Epithelial cell of prostate (primary cell): ENCODE measurements at regions not wholly inside any gene's neighbourhood (a gene's known extent, or its start where the extent isn't known, plus 50 kb on each side); places are given as distances from the start of the nearest gene placed in this dataset.
"Not testable (repeated sequence)": the region's sequence is repeated elsewhere in the genome, so short reads cannot be mapped to it uniquely, and the experiment has no call there.

Experiments used
- DNase-seq: peaks from one replicate; pipeline ENCODE4 v3.0.0-alpha.2; 2011; ENCODE audit warnings: low read depth, low spot score
- H3K27ac ChIP-seq: fragments of 450-650 bp; 2 replicates; pipeline ENCODE4 v1.5.1; 2017; ENCODE audit warnings: mild to moderate bottlenecking

GRCh38 chr12:102673606-102674005, 193.2 kb upstream of the IGF1 start:
- DNase-seq = no peak
- H3K27ac ChIP-seq = peak overlapping the region; percentile 37

GRCh38 chr12:102672212-102672611, 191.8 kb upstream of the IGF1 start:
- H3K27ac ChIP-seq = peak overlapping the region; percentile 37
- not testable (repeated sequence) for DNase-seq

GRCh38 chr12:102669056-102669455, 188.7 kb upstream of the IGF1 start:
- no peak for DNase-seq
- H3K27ac ChIP-seq = no peak overlapping the region

GRCh38 chr12:102666176-102666575, 185.8 kb upstream of the IGF1 start:
- DNase-seq, H3K27ac ChIP-seq: not testable (repeated sequence)

GRCh38 chr12:102659200-102659911, 179.0 kb upstream of the IGF1 start:
- no peak for DNase-seq

GRCh38 chr12:102653406-102653805, 173.0 kb upstream of the IGF1 start:
- H3K27ac ChIP-seq = no peak overlapping the region
- no peak for DNase-seq

More at GRCh38 chr12:102659200-102659911, 179.0 kb upstream of the IGF1 start:
- no peak overlapping the region for H3K27ac ChIP-seq

- DNase-seq = no peak
- no peak overlapping the region for H3K27ac ChIP-seq
Measured at GRCh38 chr12:102652645-102653313, 172.4 kb upstream of the IGF1 start.

- no peak overlapping the region for H3K27ac ChIP-seq
- no peak for DNase-seq
Measured at GRCh38 chr12:102645968-102646367, 165.6 kb upstream of the IGF1 start.

- no peak overlapping the region for H3K27ac ChIP-seq
- DNase-seq = no peak
Measured at GRCh38 chr12:102643879-102644575, 163.7 kb upstream of the IGF1 start.

GRCh38 chr12:102642199-102642598, 161.8 kb upstream of the IGF1 start:
- no peak overlapping the region for H3K27ac ChIP-seq
- no peak for DNase-seq

GRCh38 chr12:102640658-102641057, 160.3 kb upstream of the IGF1 start:
- not testable (repeated sequence) for H3K27ac ChIP-seq, DNase-seq

- no peak for DNase-seq
- no peak overlapping the region for H3K27ac ChIP-seq
Measured at GRCh38 chr12:102638777-102639176, 158.4 kb upstream of the IGF1 start.

GRCh38 chr12:102633981-102634605, 153.7 kb upstream of the IGF1 start:
- DNase-seq = no peak
- no peak overlapping the region for H3K27ac ChIP-seq

GRCh38 chr12:102631274-102631673, 150.9 kb upstream of the IGF1 start:
- no peak for DNase-seq
- H3K27ac ChIP-seq = no peak overlapping the region

- no peak overlapping the region for H3K27ac ChIP-seq
- DNase-seq = no peak
Measured at GRCh38 chr12:102629262-102629888, 149.0 kb upstream of the IGF1 start.

GRCh38 chr12:102625819-102626218, 145.5 kb upstream of the IGF1 start:
- no peak for DNase-seq
- H3K27ac ChIP-seq = no peak overlapping the region

GRCh38 chr12:102622618-102623017, 142.3 kb upstream of the IGF1 start:
- H3K27ac ChIP-seq = no peak overlapping the region
- no peak for DNase-seq

- no peak for DNase-seq
- no peak overlapping the region for H3K27ac ChIP-seq
Measured at GRCh38 chr12:102618197-102618877, 138.0 kb upstream of the IGF1 start.

GRCh38 chr12:102616692-102617091, 136.3 kb upstream of the IGF1 start:
- no peak overlapping the region for H3K27ac ChIP-seq
- DNase-seq = no peak

- DNase-seq = no peak
- no peak overlapping the region for H3K27ac ChIP-seq
Measured at GRCh38 chr12:102611995-102612394, 131.6 kb upstream of the IGF1 start.
